HCT116 (cell line): ENCODE measurements at regions not wholly inside any gene's neighbourhood (a gene's known extent, or its start where the extent isn't known, plus 50 kb on each side); places are given as distances from the start of the nearest gene placed in this dataset.

Experiments used
- ATAC-seq: fragments of 200-7000 bp; cut with Tn5 transposase; 2 replicates; pipeline ENCODE4 v1.9.1; 2020; ENCODE audit warnings: mild to moderate bottlenecking, moderate library complexity
- BruUV-seq: library from RNA; stranded (reverse); fragments of 400-500 nt; replicated peaks from 2 replicates; lab custom pipeline; 2021; lab: Mats Ljungman, UMichigan
- CTCF ChIA-PET: fragments of 300-600 bp; sonication (Branson Sonifier 250); formaldehyde crosslinking; loops from one replicate; lab custom pipeline; 2021; ENCODE audit warnings: antibody characterized with exemption; lab: Charles Lee
- POLR2A ChIA-PET: fragments of 300-600, 350-600 bp; sonication (Branson Sonifier 250); formaldehyde crosslinking; loops from one replicate; lab custom pipeline; 2021; ENCODE audit warnings: antibody characterized with exemption; lab: Charles Lee
- RAD21 ChIA-PET, 2 experiments: fragments of 300-600 bp; sonication (Branson Sonifier 250); formaldehyde crosslinking; loops; one replicate each; lab custom pipeline; 2023; ENCODE audit warnings: low total read pairs in 2 of 2; ENCODE audit not compliant: uncharacterized antibody in 2 of 2, unreplicated experiment in 2 of 2, low non-redundant PET in 1 of 2; lab: Charles Lee
- DNase-seq: peaks from one replicate; pipeline ENCODE4 v3.0.0-alpha.2; 2010; ENCODE audit warnings: low read depth, low spot score
- H2AFZ ChIP-seq: fragments of 200-600 bp; shearing (Covaris generic), sonication (generic); 2 replicates; pipeline ENCODE4 v1.6.1; 2017; ENCODE audit warnings: low read depth, mixed run types, mixed read lengths, antibody characterized with exemption, low read length; ENCODE audit not compliant: poor library complexity, severe bottlenecking
- H3K27ac ChIP-seq: 2 replicates; pipeline ENCODE4 v1.5.1; 2012; ENCODE audit warnings: low read depth, low read length
- H3K27me3 ChIP-seq: fragments of 200-600 bp; sonication (generic); 2 replicates; pipeline ENCODE4 v1.6.1; 2016; ENCODE audit warnings: mixed run types, low read length, mixed read lengths; ENCODE audit not compliant: insufficient read depth
- H3K36me3 ChIP-seq, 2 experiments: fragments of 200-500 bp in 1 of 2; fragments of 200-600 bp in 1 of 2; sonication (Bioruptor generic) in 1 of 2; sonication (generic) in 1 of 2; 2 replicates each; pipeline versions ENCODE4 v1.5.1 to v1.6.1; 2014 to 2016; ENCODE audit warnings: low read length in 2 of 2, inconsistent platforms in 1 of 2, mixed read lengths in 1 of 2, mixed run types in 1 of 2; ENCODE audit not compliant: insufficient read depth in 2 of 2, control insufficient read depth in 1 of 2
- H3K4me1 ChIP-seq, 2 experiments: fragments of 200-600 bp in 1 of 2; sonication (generic) in 1 of 2; 2 replicates each; pipeline versions ENCODE4 v1.5.1 to v1.6.1; 2012 to 2017; ENCODE audit warnings: low read length in 2 of 2, inconsistent platforms in 1 of 2, mild to moderate bottlenecking in 1 of 2, mixed read lengths in 1 of 2, mixed run types in 1 of 2, moderate library complexity in 1 of 2; ENCODE audit not compliant: insufficient read depth in 2 of 2, control insufficient read depth in 1 of 2
- H3K4me2 ChIP-seq: fragments of 200-600 bp; sonication (generic); 2 replicates; pipeline ENCODE4 v1.6.1; 2017; ENCODE audit warnings: mixed run types, low read length, mixed read lengths
- H3K4me3 ChIP-seq, 2 experiments: fragments of 200-600 bp in 1 of 2; sonication (generic) in 1 of 2; replicated peaks in 1 of 2; 2 replicates each; pipeline ENCODE4 v1.5.1; 2011 to 2016; ENCODE audit warnings: low read length in 2 of 2, control low read depth in 1 of 2, low read depth in 1 of 2, mild to moderate bottlenecking in 1 of 2, mixed read lengths in 1 of 2, mixed run types in 1 of 2
- H3K79me2 ChIP-seq: fragments of 200-600 bp; sonication (generic); 2 replicates; pipeline ENCODE4 v1.6.1; 2017; ENCODE audit warnings: mild to moderate bottlenecking, mixed run types, low read length, moderate library complexity, mixed read lengths; ENCODE audit not compliant: insufficient read depth
- H3K9ac ChIP-seq: fragments of 200-600 bp; sonication (generic); 2 replicates; pipeline ENCODE4 v1.6.1; 2016; ENCODE audit warnings: low read length, mixed read lengths
- H3K9me2 ChIP-seq: fragments of 200-600 bp; sonication (generic), shearing (Covaris generic); 2 replicates; pipeline ENCODE4 v1.6.1; 2017; ENCODE audit warnings: mixed run types, mild to moderate bottlenecking, moderate library complexity; ENCODE audit not compliant: insufficient read depth
- H3K9me3 ChIP-seq, 2 experiments: fragments of 200-500 bp in 1 of 2; fragments of 200-600 bp in 1 of 2; sonication (Bioruptor generic) in 1 of 2; sonication (generic) in 1 of 2; 2 replicates each; pipeline ENCODE4 v1.6.1; 2014 to 2017; ENCODE audit warnings: low read length in 2 of 2, mixed read lengths in 2 of 2, inconsistent platforms in 1 of 2, low read depth in 1 of 2, mild to moderate bottlenecking in 1 of 2, mixed run types in 1 of 2, moderate library complexity in 1 of 2; ENCODE audit not compliant: control insufficient read depth in 1 of 2, insufficient read depth in 1 of 2
- H4K20me1 ChIP-seq: fragments of 200-600 bp; sonication (generic), shearing (Covaris generic); 2 replicates; pipeline ENCODE4 v1.6.1; 2017; ENCODE audit warnings: mixed run types, mild to moderate bottlenecking, moderate library complexity; ENCODE audit not compliant: insufficient read depth
- CBX3 ChIP-seq: IDR thresholded peaks from 2 replicates; pipeline ENCODE4 v1.6.1; 2012; ENCODE audit warnings: low read depth
- EGR1 ChIP-seq: IDR thresholded peaks from 2 replicates; pipeline ENCODE4 v1.6.1; 2012; ENCODE audit warnings: low read depth
- ELF1 ChIP-seq: IDR thresholded peaks from 2 replicates; pipeline ENCODE4 v1.6.1; 2012; ENCODE audit warnings: low read depth, borderline replicate concordance
- POLR2AphosphoS5 ChIP-seq: IDR thresholded peaks from 2 replicates; pipeline ENCODE4 v1.6.1; 2011; ENCODE audit warnings: mild to moderate bottlenecking, low read depth, low read length, moderate library complexity
- RAD21 ChIP-seq: IDR thresholded peaks from 2 replicates; pipeline ENCODE4 v1.6.1; 2012; ENCODE audit warnings: low read depth, mild to moderate bottlenecking
- SIN3A ChIP-seq: IDR thresholded peaks from 2 replicates; pipeline ENCODE4 v1.6.1; 2012; ENCODE audit warnings: low read depth
- SRF ChIP-seq: IDR thresholded peaks from 2 replicates; pipeline ENCODE4 v1.6.1; 2012; ENCODE audit warnings: low read depth
- TCF7L2 ChIP-seq: IDR thresholded peaks from 2 replicates; pipeline ENCODE4 v1.7.0; 2011; ENCODE audit warnings: borderline replicate concordance, inconsistent platforms; ENCODE audit not compliant: insufficient read depth, insufficient read length; ENCODE audit errors: extremely low read depth
- YY1 ChIP-seq: IDR thresholded peaks from 2 replicates; pipeline ENCODE4 v1.6.1; 2011; ENCODE audit warnings: low read length, low read depth, moderate library complexity, mild to moderate bottlenecking; ENCODE audit not compliant: insufficient replicate concordance; ENCODE audit errors: extremely low read depth
- ZFX ChIP-seq: fragments of 450-650 bp; IDR thresholded peaks from 2 replicates; pipeline ENCODE4 v1.6.1; 2017
- ZNF274 ChIP-seq: fragments of 200-500 bp; sonication (Bioruptor generic); IDR thresholded peaks from 2 replicates; pipeline ENCODE4 v1.6.1; 2014; ENCODE audit warnings: mild to moderate bottlenecking, low read depth, low read length, inconsistent platforms
- intact Hi-C: fragments of 100-400 bp; cut with micrococcal nuclease; formaldehyde crosslinking; loops from 2 replicates; pipeline ENCODE4 v1.10.0; 2022

DNA sequence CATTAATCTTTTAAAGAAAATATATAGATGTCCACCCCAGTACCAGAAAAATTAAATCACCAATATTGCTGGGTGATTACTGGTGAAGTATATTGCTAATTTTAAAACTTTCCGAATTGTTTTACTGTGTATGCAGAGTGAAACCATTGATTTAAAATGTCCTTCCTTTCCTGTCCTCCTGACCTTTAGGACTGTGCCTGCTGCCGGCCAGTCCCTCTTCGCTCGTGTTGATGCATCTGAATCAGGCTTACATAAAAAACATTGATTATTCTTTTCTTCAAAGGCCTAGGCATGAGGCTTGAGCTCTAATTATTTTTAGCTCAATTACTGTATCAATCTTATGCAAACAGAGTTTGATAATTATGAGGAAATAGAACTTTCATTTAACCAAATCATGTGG lies 1128.1 kb downstream of the BRINP3 start:
- H3K27me3 ChIP-seq: no peaks in the 10 kb centered on the region
- DNase-seq: no peak
- RAD21 ChIA-PET: no interaction called here

DNA sequence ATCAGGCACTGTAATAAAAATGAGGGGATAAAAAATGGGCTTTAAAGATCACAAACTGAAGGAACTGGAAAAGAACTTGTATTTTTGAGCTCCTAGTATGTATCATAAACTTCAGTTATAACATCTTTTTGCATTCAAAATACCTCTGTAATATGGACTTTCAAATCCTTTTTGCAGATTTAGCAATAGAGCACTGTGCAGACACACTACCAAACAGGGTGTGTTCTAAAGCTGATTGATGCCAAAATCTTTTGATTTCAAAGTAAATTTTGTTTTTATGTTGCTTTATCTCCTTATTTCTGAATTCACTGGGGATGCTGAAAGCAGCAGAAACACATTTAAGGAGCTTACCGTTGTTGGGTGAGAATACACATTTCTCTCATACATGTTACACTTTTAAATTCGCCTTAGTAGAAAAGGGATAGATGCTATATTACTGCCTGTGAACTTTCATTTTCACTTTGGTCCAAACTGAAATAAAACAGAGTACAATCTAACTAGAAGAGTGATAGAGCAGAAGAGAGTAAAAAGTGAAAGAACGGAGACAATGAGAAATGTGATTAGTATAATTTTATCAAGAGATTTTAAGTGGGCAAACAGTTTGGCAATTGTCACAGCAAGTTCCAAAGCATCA lies 1126.6 kb downstream of the BRINP3 start:
- TF ChIP-seq POLR2AphosphoS5 (no peak), TCF7L2 (no peak), EGR1 (no peak), CBX3 (no peak), YY1 (no peak), ZFX (no peak), SRF (no peak), RAD21 (no peak), ZNF274 (no peak), SIN3A (no peak)
- H3K9ac ChIP-seq: no peak overlapping the region
- no peaks in the 10 kb centered on the region for H3K79me2 ChIP-seq
- ATAC-seq (no peak), DNase-seq (no peak)
- no peaks in the 10 kb centered on the region for H4K20me1 ChIP-seq
- ChIA-PET CTCF (no interaction called here), POLR2A (no interaction called here), RAD21 (no interaction called here)
- BruUV-seq: no TSS peak
- intact Hi-C loops: no loop called here
- H3K36me3 ChIP-seq: no peaks in the 10 kb centered on the region
- H3K4me1 ChIP-seq: no peaks in the 10 kb centered on the region
- H3K27ac ChIP-seq: no peak overlapping the region
- H3K9me2 ChIP-seq: no peaks in the 10 kb centered on the region
- H3K4me3 ChIP-seq: no peak overlapping the region
- no peaks in the 10 kb centered on the region for H3K27me3 ChIP-seq
- no peaks in the 10 kb centered on the region for H3K9me3 ChIP-seq
- no peak overlapping the region for H3K4me2 ChIP-seq
- no peak overlapping the region for H2AFZ ChIP-seq

More for the DNA sequence above, 1128.1 kb downstream of the BRINP3 start:
- H3K36me3 ChIP-seq: no peaks in the 10 kb centered on the region
- intact Hi-C loops: no loop called here
- H3K9me3 ChIP-seq: no peaks in the 10 kb centered on the region
- H3K9ac ChIP-seq: no peak overlapping the region
- no peak overlapping the region for H3K4me3 ChIP-seq
- H3K9me2 ChIP-seq: no peaks in the 10 kb centered on the region
- H3K4me2 ChIP-seq: no peak overlapping the region
- no TSS peak for BruUV-seq
- H4K20me1 ChIP-seq: no peaks in the 10 kb centered on the region
- H3K27ac ChIP-seq: no peak overlapping the region
- POLR2A ChIA-PET: no interaction called here
- CTCF ChIA-PET: no interaction called here
- H2AFZ ChIP-seq: no peak overlapping the region
- no peak for ATAC-seq
- TF ChIP-seq SRF (no peak), POLR2AphosphoS5 (no peak), ELF1 (no peak)
- no peaks in the 10 kb centered on the region for H3K4me1 ChIP-seq
- H3K79me2 ChIP-seq: no peaks in the 10 kb centered on the region
